ENCODE measurements at regions not wholly inside any gene's neighbourhood (a gene's known extent, or its start where the extent isn't known, plus 50 kb on each side); places are given as distances from the start of the nearest gene placed in this dataset.
"Not testable (repeated sequence)": the region's sequence is repeated elsewhere in the genome, so short reads cannot be mapped to it uniquely, and the experiment has no call there.

- no peak overlapping the region for H3K27ac ChIP-seq
- no peak for DNase-seq (ENCODE audit: low spot score)
- H3K4me3 ChIP-seq, result no peak overlapping the region
- no peak for TF ChIP-seq CTCF (IDR thresholded peaks at IDR 0.05)
Observed at GRCh38 chr12:5318874-5319273, 113.0 kb upstream of the NTF3 start.

- no peak for DNase-seq (ENCODE audit: low spot score)
- no peak overlapping the region for H3K4me3 ChIP-seq
- TF ChIP-seq CTCF (IDR thresholded peaks at IDR 0.05), result no peak
- H3K27ac ChIP-seq, result peak overlapping the region; percentile 34 to 48
Observed at GRCh38 chr12:5328669-5329517, 103.0 kb upstream of the NTF3 start.

GRCh38 chr12:5332551-5332950 lies 99.4 kb upstream of the NTF3 start:
- DNase-seq (ENCODE audit: low spot score), result no peak
- H3K27ac ChIP-seq, result peak overlapping the region in 1 of 2 donors; percentile 56
- TF ChIP-seq CTCF (IDR thresholded peaks at IDR 0.05), result no peak
- H3K4me3 ChIP-seq, result no peak overlapping the region

- peak overlapping the region in 1 of 2 donors; percentile 56 for H3K27ac ChIP-seq
- TF ChIP-seq CTCF (IDR thresholded peaks at IDR 0.05), result no peak
- H3K4me3 ChIP-seq, result no peak overlapping the region
- DNase-seq (ENCODE audit: low spot score), result no peak
Observed at GRCh38 chr12:5333096-5333495, 98.8 kb upstream of the NTF3 start.

GRCh38 chr12:5335069-5335468 lies 96.8 kb upstream of the NTF3 start:
- TF ChIP-seq CTCF (IDR thresholded peaks at IDR 0.05), result no peak
- no peak for DNase-seq (ENCODE audit: low spot score)
- Histone ChIP-seq H3K4me3 (no peak overlapping the region), H3K27ac (no peak overlapping the region)

- H3K4me3 ChIP-seq; DNase-seq (ENCODE audit: low spot score); H3K27ac ChIP-seq: not testable (repeated sequence)
Observed at GRCh38 chr12:5341086-5341485, 90.8 kb upstream of the NTF3 start.

GRCh38 chr12:5343711-5344110 lies 88.2 kb upstream of the NTF3 start:
- DNase-seq (ENCODE audit: low spot score), result no peak
- H3K4me3 ChIP-seq, result no peak overlapping the region
- H3K27ac ChIP-seq, result no peak overlapping the region
- TF ChIP-seq CTCF (IDR thresholded peaks at IDR 0.05), result no peak
